DMS153 treated with DMSO at 0.1 percent for 48 hours (cell line): ENCODE measurements at regions not wholly inside any gene's neighbourhood (a gene's known extent, or its start where the extent isn't known, plus 50 kb on each side); places are given as distances from the start of the nearest gene placed in this dataset.
"Not testable (repeated sequence)": the region's sequence is repeated elsewhere in the genome, so short reads cannot be mapped to it uniquely, and the experiment has no call there.

Experiments
- DNase-seq: peaks from one replicate; lab custom pipeline; 2025; ENCODE audit not compliant: unreplicated experiment; lab: John Stamatoyannopoulos, UW

GRCh38 chr7:35909870-35910357 is 109.1 kb downstream of the SEPTIN7 start:
- no peak for DNase-seq

- DNase-seq, result not testable (repeated sequence)
Measured at GRCh38 chr7:35910621-35911020, 109.8 kb downstream of the SEPTIN7 start.

DNA sequence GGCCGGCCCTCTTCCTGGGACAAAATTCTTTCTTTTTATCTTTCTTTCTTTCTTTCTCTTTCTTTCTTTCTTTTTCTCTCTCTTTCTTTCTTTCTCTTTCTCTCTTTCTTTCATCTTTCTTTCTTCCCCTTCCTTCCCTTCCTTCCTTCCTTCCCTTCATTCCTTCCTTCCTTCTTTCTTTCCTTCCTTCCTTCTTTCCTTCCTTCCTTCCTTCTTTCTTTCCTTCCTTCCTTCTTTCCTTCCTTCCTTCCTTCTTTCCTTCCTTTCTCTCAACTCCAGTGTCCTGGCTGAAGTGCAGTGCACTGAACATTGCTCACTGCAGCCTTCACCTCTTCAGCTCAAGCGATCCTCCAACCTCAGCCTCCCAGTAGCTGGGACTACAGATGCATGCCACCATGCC is 112.5 kb downstream of the SEPTIN7 start:
- DNase-seq, result not testable (repeated sequence)

- DNase-seq, result not testable (repeated sequence)
Measured at GRCh38 chr7:35914214-35914613, 113.4 kb downstream of the SEPTIN7 start.

DNA sequence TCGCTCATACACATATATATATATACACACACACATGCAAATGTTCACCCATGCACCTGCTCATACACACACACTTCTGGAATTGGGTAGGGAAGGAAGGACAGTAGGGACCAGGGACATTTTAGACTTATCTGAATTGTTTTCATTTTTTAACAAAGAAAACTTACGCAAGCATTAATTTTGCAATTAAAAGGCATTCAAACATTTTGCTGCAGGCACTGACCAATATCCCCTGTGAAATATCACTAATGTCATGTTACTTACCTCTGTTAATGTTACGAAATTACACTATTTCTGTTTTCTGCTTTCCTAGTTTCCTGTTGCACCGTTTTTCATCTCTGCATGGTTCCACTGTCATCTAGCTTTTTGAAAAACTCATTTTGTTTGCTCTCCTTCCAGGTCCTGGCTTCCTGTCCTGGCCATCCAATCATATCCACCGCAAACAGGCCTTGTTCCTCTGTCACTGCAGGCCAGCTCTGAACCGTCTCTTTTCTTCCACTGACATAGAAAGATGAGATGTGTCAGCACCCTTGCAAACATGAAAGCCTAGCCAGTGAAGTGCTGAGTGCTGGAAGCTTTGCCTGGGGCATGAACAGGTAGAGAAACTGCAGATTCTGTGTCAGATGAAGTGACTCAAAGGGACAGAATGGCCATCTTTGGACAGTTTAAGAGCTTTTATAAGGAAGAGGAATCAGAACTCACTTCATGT is 114.5 kb downstream of the SEPTIN7 start:
- DNase-seq, result not testable (repeated sequence)

DNA sequence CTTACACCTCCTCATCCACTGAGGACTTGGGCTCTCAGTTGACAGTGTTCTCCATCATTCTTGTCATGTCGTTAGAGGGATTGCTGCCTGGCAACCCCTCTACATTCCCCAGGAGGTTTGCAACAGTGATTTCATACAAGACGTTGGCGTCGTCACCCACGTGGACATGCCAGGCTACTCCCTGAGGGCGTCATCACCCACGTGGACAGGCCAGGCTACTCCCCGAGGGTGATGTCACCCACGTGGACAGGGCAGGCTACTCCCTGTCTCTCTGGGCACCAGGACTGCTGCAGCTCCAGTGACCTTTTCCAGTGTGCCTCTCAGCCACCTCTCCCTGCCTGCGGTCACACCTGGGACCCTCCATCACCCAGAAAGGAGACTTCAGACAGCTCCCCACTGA is 117.4 kb downstream of the SEPTIN7 start:
- DNase-seq, result not testable (repeated sequence)

DNA sequence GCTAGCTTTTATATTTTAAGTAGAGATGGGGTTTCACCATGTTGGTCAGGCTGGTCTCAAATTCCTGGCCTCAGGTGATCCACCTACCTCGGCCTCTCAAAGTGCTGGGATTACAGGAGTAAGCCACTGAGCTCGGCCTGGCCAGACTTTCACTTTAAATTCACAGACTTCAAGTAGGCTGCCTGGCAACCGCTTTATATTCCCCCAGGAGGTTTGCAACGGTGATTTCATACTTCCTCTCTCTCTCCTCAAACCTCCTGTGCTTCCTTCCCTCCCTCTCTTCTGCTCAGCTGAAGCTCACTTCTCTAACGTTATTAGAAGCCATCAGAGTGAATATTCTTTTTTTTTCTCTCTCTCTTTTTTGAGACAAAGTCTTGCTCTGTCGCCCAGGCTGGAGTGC is 118.8 kb downstream of the SEPTIN7 start:
- not testable (repeated sequence) for DNase-seq

GRCh38 chr7:35921338-35921737 is 120.5 kb downstream of the SEPTIN7 start:
- DNase-seq, result not testable (repeated sequence)

GRCh38 chr7:35924668-35925067 is 123.8 kb downstream of the SEPTIN7 start:
- not testable (repeated sequence) for DNase-seq

GRCh38 chr7:35926966-35927365 is 126.1 kb downstream of the SEPTIN7 start:
- DNase-seq, result not testable (repeated sequence)

- DNase-seq, result not testable (repeated sequence)
Measured at GRCh38 chr7:35931134-35931533, 130.3 kb downstream of the SEPTIN7 start.

- DNase-seq, result not testable (repeated sequence)
Measured at GRCh38 chr7:35931551-35931950, 130.7 kb downstream of the SEPTIN7 start.

- not testable (repeated sequence) for DNase-seq
Measured at GRCh38 chr7:35940695-35941094, 139.8 kb downstream of the SEPTIN7 start.

GRCh38 chr7:35945621-35946020 is 144.8 kb downstream of the SEPTIN7 start:
- DNase-seq, result not testable (repeated sequence)

GRCh38 chr7:35955735-35956134 is 154.9 kb downstream of the SEPTIN7 start:
- DNase-seq, result not testable (repeated sequence)

- DNase-seq, result not testable (repeated sequence)
Measured at GRCh38 chr7:35956988-35957387, 156.1 kb downstream of the SEPTIN7 start.

DNA sequence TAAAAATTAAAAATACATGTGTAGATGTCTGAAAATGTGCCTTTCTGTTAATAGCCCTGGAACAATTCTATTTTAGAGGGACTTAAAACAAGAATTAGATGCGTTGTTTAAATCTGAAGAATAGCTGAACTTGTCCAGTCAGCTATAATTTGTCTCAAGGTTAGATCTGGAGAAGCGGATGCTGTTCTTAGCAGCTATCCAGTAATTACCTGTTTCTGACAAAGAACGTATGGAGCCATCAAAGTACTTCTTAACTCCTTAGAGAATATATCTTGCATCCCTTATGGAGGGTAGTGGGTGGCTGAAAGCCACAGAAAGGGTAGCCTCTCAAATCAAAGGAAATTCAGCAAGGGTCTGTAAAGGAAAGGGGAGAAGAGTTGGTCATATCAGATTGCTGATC is 160.4 kb downstream of the SEPTIN7 start:
- DNase-seq, result not testable (repeated sequence)

DNA sequence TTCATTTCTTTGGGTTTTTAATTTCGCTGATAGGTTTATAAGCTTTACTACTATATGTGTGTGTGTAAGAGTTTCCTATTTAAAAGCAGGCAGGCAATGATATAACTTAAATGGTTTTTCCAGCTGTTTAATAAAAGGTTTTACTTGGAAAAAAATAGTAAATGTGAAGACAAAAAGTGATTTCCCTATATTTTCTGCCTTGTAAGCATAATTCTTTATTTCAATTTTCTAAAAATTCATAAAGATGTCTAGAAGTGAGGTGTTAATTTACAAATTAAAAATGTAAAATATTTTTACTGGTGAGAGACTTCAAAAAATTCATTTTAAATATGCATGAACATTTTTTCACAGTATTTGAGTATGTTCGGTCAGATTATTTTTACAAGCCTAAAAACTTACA is 161.8 kb downstream of the SEPTIN7 start:
- DNase-seq, result not testable (repeated sequence)

DNA sequence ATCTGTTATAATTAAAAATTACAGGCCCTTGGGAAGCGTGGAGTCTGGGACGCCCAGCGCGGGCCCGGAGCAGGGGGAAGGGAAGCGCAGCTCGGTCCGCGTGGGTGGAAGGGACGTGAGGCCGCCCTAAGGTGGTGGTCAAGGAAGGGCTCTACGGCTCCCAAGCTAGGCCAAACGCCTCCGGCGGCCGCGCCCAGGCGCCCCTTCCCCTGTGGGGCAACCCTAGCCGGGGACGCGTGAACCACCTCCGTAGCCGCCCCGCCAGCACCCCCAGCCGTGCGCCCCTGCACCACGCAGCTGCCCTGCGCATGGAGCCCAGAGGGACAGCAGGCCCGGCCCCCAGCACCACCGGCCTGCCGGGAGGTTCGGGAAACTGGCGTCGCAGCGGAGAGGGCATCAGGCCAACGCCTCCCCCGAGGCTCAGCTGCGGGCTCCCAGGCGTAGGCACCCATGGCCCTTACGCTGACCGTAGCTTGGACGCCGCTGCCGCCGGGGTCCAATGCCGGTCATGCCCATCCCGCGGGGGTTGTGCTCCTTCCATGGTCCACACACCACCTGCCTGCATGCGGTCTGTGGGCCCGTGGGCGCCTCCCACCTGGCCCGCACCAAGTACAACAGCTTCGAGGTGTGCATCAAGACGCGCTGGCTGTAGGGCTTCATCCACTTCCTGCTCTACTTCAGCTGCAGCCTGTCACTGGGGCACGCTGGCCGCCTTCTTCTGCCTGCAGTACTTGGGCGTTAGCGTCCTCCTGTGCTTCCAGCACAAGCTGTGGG is 166.7 kb downstream of the SEPTIN7 start:
- DNase-seq, result no peak

GRCh38 chr7:35968140-35968940 is 167.5 kb downstream of the SEPTIN7 start:
- DNase-seq, result no peak

GRCh38 chr7:35969066-35969465 is 168.2 kb downstream of the SEPTIN7 start:
- no peak for DNase-seq
